HCT116 (cell line): ENCODE measurements at regions not wholly inside any gene's neighbourhood (a gene's known extent, or its start where the extent isn't known, plus 50 kb on each side); places are given as distances from the start of the nearest gene placed in this dataset.

ENCODE experiments used
- CBX3 ChIP-seq: IDR thresholded peaks from 2 replicates; pipeline ENCODE4 v1.6.1; 2012; ENCODE audit warnings: low read depth
- CEBPB ChIP-seq: IDR thresholded peaks from 2 replicates; pipeline ENCODE4 v1.6.1; 2012; ENCODE audit warnings: low read depth
- EZH2 ChIP-seq: fragments of 200-600 bp; sonication (generic); IDR thresholded peaks from 2 replicates; pipeline ENCODE4 v1.6.1; 2017; ENCODE audit warnings: antibody characterized with exemption, mixed run types
- EZH2phosphoT487 ChIP-seq: fragments of 200-600 bp; IDR thresholded peaks from 2 replicates; pipeline ENCODE4 v1.6.1; 2018; ENCODE audit warnings: antibody characterized with exemption, borderline replicate concordance
- JUND ChIP-seq: IDR thresholded peaks from 2 replicates; pipeline ENCODE4 v1.6.1; 2012
- POLR2A ChIP-seq: IDR thresholded peaks from 2 replicates; pipeline ENCODE4 v1.7.0; 2011; ENCODE audit warnings: borderline replicate concordance; ENCODE audit not compliant: insufficient read depth, insufficient read length; ENCODE audit errors: extremely low read depth
- POLR2AphosphoS5 ChIP-seq: IDR thresholded peaks from 2 replicates; pipeline ENCODE4 v1.6.1; 2011; ENCODE audit warnings: mild to moderate bottlenecking, low read depth, low read length, moderate library complexity
- SIN3A ChIP-seq: IDR thresholded peaks from 2 replicates; pipeline ENCODE4 v1.6.1; 2012; ENCODE audit warnings: low read depth
- YY1 ChIP-seq: IDR thresholded peaks from 2 replicates; pipeline ENCODE4 v1.6.1; 2011; ENCODE audit warnings: low read length, low read depth, moderate library complexity, mild to moderate bottlenecking; ENCODE audit not compliant: insufficient replicate concordance; ENCODE audit errors: extremely low read depth
- TF ChIP-seq, protein P1 (sequence below), 3 experiments: fragments of 200-600 bp in 1 of 3; sonication (generic) in 1 of 3; IDR thresholded peaks in 2 of 3; conservative IDR thresholded peaks in 1 of 3; 2 replicates each; pipeline ENCODE4 v1.5.1; 2012 to 2017; ENCODE audit warnings: low read depth in 2 of 3, low read length in 2 of 3, antibody characterized with exemption in 1 of 3, borderline replicate concordance in 1 of 3, control low read depth in 1 of 3, mild to moderate bottlenecking in 1 of 3, mixed read lengths in 1 of 3, mixed run types in 1 of 3, moderate library complexity in 1 of 3; ENCODE audit not compliant: insufficient read depth in 1 of 3
- TF ChIP-seq, protein P2 (sequence below): IDR thresholded peaks from 2 replicates; pipeline ENCODE4 v1.6.1; 2012

DNA sequence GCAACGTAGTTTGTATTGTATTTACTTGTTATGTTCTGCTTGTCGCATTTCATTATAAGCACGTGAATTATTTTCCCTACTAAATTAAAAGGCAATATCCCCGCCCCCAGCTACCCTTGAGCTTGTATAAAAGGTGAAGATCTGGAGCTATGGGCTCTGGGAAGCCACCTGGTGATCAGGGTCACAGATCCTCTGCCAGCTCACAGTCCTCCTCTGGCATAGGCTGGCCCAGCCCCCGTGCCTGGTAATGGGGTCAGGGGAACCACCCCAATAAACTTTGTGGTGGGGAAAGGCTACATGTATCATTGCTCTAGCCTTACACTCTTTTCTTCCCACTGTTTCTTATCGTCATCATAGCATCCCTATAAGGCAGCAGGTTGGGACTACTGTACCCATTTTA, 190.2 kb upstream of the TSHZ3 start:
- TF ChIP-seq CEBPB (no peak), JUND (no peak), YY1 (no peak), POLR2AphosphoS5 (no peak), CBX3 (no peak), SIN3A (no peak), POLR2A (no peak), EZH2 (no peak), EZH2phosphoT487 (no peak)
- TF ChIP-seq, protein P1, sequence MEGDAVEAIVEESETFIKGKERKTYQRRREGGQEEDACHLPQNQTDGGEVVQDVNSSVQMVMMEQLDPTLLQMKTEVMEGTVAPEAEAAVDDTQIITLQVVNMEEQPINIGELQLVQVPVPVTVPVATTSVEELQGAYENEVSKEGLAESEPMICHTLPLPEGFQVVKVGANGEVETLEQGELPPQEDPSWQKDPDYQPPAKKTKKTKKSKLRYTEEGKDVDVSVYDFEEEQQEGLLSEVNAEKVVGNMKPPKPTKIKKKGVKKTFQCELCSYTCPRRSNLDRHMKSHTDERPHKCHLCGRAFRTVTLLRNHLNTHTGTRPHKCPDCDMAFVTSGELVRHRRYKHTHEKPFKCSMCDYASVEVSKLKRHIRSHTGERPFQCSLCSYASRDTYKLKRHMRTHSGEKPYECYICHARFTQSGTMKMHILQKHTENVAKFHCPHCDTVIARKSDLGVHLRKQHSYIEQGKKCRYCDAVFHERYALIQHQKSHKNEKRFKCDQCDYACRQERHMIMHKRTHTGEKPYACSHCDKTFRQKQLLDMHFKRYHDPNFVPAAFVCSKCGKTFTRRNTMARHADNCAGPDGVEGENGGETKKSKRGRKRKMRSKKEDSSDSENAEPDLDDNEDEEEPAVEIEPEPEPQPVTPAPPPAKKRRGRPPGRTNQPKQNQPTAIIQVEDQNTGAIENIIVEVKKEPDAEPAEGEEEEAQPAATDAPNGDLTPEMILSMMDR (IDR thresholded peaks at IDR 0.05 in 2 of 3, conservative IDR thresholded peaks at IDR 0.05 in 1 of 3; ENCODE audit: borderline replicate concordance in 1 of 3, insufficient read depth in 1 of 3, low read depth in 2 of 3, low read length in 2 of 3): no peak
- TF ChIP-seq, protein P2, sequence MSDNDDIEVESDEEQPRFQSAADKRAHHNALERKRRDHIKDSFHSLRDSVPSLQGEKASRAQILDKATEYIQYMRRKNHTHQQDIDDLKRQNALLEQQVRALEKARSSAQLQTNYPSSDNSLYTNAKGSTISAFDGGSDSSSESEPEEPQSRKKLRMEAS: no peak
